ENCODE measurements at regions not wholly inside any gene's neighbourhood (a gene's known extent, or its start where the extent isn't known, plus 50 kb on each side); places are given as distances from the start of the nearest gene placed in this dataset.

DNA sequence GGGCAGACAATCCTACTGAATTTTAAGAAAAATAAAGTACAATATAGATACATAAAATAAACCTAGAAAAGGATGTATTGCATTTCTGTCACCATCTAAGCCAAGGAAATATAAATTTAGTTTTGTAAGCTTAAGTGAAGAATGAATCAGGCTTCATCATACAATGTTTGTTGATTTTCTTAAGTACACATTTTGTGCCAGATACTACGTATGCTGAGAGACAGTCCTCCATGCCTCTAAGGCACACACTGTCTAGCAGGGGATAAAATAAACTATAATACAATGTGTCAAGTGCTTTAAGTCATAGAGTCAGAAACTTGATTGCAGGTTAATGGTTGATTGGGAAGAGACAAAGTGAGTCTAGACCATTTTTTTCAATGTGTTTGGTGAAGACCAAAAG lies 465.7 kb downstream of the TBC1D4 start:
- H2BK5ac ChIP-seq (ENCODE audit: low read depth, low read length), result no peak overlapping the region
- no peaks in the 10 kb centered on the region; the same call in 1 of the 2 replicates for H3K23me2 ChIP-seq (ENCODE audit: low read depth, low read length)
- H3K9ac ChIP-seq (replicated peaks in 1 of 4; ENCODE audit: extremely low read depth in 1 of 4, low read depth in 3 of 4, low read length in 3 of 4), result no peak overlapping the region
- H3K4me1 ChIP-seq (replicated peaks in 1 of 4; ENCODE audit: control insufficient read depth in 3 of 4, insufficient read depth in 4 of 4, low read length in 3 of 4), result no peaks in the 10 kb centered on the region
- H3K23ac ChIP-seq (ENCODE audit: insufficient read length), result no peak overlapping the region
- no peaks in the 10 kb centered on the region for H3K36me3 ChIP-seq (ENCODE audit: control insufficient read depth in 2 of 4, insufficient read depth in 4 of 4, low read length in 3 of 4)
- no peak overlapping the region for H4K91ac ChIP-seq (replicated peaks; ENCODE audit: insufficient read length, low read length)
- DNase-seq (ENCODE audit: low read depth in 1 of 2, low spot score in 2 of 2) (no peak), FAIRE-seq (no peak)
- no peaks in the 10 kb centered on the region for H3K79me1 ChIP-seq (ENCODE audit: low read depth, low read length)
- no peaks in the 10 kb centered on the region for H4K20me1 ChIP-seq (replicated peaks in 1 of 2; ENCODE audit: control insufficient read depth in 1 of 2, insufficient read depth in 2 of 2, low read length in 2 of 2)
- no peak overlapping the region for H2BK20ac ChIP-seq (ENCODE audit: low read length)
- no peak overlapping the region for H3K56ac ChIP-seq (replicated peaks; ENCODE audit: insufficient read length, low read depth, low read length)
- 87% methylated on average over 1 of the region's 1 CpG; no CpG with 5 or more reads in 1 of the 2 experiments for WGBS, 2 experiments (ENCODE audit: extremely low coverage in 1 of 2, insufficient coverage in 1 of 2, insufficient read length in 1 of 2, insufficient replicate concordance in 2 of 2, low coverage in 1 of 2, low lambda C conversion rate in 2 of 2, missing lambda C conversion rate in 1 of 2)
- no peak overlapping the region for H3K4ac ChIP-seq (replicated peaks; ENCODE audit: insufficient read length, low read depth, low read length)
- ChIA-PET POLR2A (ENCODE audit: partially characterized antibody) (no interaction called here), CTCF (ENCODE audit: partially characterized antibody) (no interaction called here)
- H3K14ac ChIP-seq (ENCODE audit: insufficient read length), result no peak overlapping the region
- H2BK12ac ChIP-seq (ENCODE audit: low read depth, low read length), result no peak overlapping the region
- no peaks in the 10 kb centered on the region for H3K9me3 ChIP-seq (ENCODE audit: insufficient read depth in 2 of 2, low read depth in 1 of 2, low read length in 1 of 2)
- no peak for TF ChIP-seq KDM1A (IDR thresholded peaks at IDR 0.05; ENCODE audit: borderline replicate concordance, low read length)
- no peak for TF ChIP-seq SP1 (IDR thresholded peaks at IDR 0.05; ENCODE audit: low read depth, low read length)
- TF ChIP-seq CBX8 (IDR thresholded peaks at IDR 0.05; ENCODE audit: borderline replicate concordance, low read depth, low read length), result no peak
- no peak for TF ChIP-seq EP300 (IDR thresholded peaks at IDR 0.05; ENCODE audit: borderline replicate concordance in 1 of 2, low read depth in 2 of 2, low read length in 2 of 2)
- TF ChIP-seq MAFK (IDR thresholded peaks at IDR 0.05; ENCODE audit: low read depth, low read length), result no peak
- no peak for TF ChIP-seq EGR1 (IDR thresholded peaks at IDR 0.05; ENCODE audit: borderline replicate concordance, low read depth, low read length)
- no peak for TF ChIP-seq CREB1 (IDR thresholded peaks at IDR 0.05)
- no peak for TF ChIP-seq SAP30 (IDR thresholded peaks at IDR 0.05; ENCODE audit: insufficient read depth, insufficient replicate concordance, low read length)
- TF ChIP-seq FOSL1 (IDR thresholded peaks at IDR 0.05; ENCODE audit: insufficient read depth, low read depth, low read length), result no peak
- H4K5ac ChIP-seq (ENCODE audit: insufficient read length, low read depth, low read length), result no peak overlapping the region
- H2AFZ ChIP-seq (ENCODE audit: low read length), result no peak overlapping the region
- H2BK120ac ChIP-seq (replicated peaks; ENCODE audit: low read depth, low read length), result no peak overlapping the region
- H3K4me3 ChIP-seq (ENCODE audit: extremely low read depth in 1 of 4, insufficient read depth in 2 of 4, low read depth in 3 of 4, low read length in 4 of 4), result no peak overlapping the region
- H2BK15ac ChIP-seq (ENCODE audit: low read length), result no peak overlapping the region
- no peak overlapping the region for H3K18ac ChIP-seq (ENCODE audit: extremely low read depth, low read length)
- no peaks in the 10 kb centered on the region for H3K27me3 ChIP-seq (replicated peaks in 1 of 4; ENCODE audit: control insufficient read depth in 3 of 4, extremely low read depth in 1 of 4, insufficient read depth in 3 of 4, low read length in 3 of 4)
- H3K4me2 ChIP-seq (ENCODE audit: insufficient read depth in 1 of 2, low read depth in 2 of 2, low read length in 2 of 2), result no peak overlapping the region
- H4K8ac ChIP-seq (ENCODE audit: extremely low read depth, insufficient read depth, low read length), result no peak overlapping the region
- H2AK5ac ChIP-seq (ENCODE audit: low read depth, low read length), result no peak overlapping the region
- H3K27ac ChIP-seq (ENCODE audit: low read depth, low read length), result no peak overlapping the region
- no peaks in the 10 kb centered on the region for H3K79me2 ChIP-seq (ENCODE audit: control insufficient read depth in 1 of 2, insufficient read depth in 2 of 2, low read length in 2 of 2)
